NOMO-1 treated with dmso at 0.1 percent for 144 hours (cell line): ENCODE measurements at regions not wholly inside any gene's neighbourhood (a gene's known extent, or its start where the extent isn't known, plus 50 kb on each side); places are given as distances from the start of the nearest gene placed in this dataset.
A peak's percentile ranks its signal among the peaks of the same experiment; 100 is the strongest.

ENCODE experiments used
- DNase-seq: peaks from one replicate; lab custom pipeline; 2025; ENCODE audit not compliant: unreplicated experiment; lab: John Stamatoyannopoulos, UW

DNA sequence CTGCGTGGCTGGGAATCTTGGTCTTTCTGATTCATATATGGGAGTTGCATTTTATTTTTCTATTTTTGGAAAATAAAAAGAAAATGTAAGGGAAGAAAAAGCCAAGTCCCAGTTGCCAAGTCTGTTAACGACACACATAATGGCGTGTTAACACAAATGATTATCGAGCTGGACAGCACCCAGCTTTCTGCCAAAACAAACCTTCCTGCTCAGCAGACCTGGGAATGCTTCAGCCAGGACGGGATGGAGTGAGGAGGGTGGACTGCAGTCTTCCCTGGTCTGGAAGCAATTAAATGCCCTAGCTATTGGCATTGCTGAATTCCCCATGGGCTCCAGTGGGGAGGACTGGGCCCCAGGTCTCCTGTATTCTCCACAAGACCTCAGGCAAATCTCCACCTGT, 184.2 kb upstream of the USP24 start:
- DNase-seq, result no peak

DNA sequence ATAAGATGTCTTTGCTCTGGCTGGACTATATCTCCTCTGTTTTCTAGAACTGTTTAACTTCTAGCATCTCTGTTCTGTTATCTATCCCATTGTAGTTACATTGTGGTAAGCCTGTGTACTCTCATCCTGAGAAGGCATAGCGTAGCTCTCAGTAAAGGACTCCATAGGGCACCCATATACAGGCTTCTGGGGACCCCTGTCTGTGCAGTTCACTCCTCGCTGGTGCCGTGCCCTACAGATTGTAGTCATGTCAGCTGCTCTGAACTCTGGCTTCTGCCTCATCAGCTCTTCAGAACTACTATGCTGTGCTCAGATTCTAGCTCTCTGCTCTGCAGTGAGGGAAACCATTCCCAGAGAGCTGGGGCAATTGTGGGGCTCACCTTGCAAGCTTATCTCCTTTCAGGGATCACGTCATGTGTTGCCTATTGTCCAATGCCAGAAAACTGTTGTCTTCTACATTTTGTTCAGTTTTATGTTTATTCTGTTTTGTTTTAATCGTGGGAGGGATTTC, 181.3 kb upstream of the USP24 start:
- DNase-seq, result no peak

DNA sequence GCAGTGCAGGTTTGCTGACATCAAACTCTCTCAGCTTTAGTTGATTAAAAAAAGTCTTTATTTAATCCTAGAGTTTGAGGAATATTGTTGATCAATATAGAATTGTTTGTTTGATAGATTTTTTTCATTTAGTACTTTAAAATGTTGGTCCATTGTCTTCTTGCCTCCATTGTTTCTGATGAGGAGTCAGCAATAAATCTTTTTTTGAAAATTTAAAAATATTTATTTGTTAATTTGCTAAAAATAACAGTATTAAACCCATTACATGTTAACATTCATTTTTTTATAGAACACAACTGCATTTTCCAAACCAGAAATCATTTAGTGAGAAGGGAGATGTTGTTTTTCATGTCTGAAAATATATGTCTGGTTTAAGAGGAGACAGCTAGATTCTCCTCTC, 173.8 kb upstream of the USP24 start:
- DNase-seq, result no peak

DNA sequence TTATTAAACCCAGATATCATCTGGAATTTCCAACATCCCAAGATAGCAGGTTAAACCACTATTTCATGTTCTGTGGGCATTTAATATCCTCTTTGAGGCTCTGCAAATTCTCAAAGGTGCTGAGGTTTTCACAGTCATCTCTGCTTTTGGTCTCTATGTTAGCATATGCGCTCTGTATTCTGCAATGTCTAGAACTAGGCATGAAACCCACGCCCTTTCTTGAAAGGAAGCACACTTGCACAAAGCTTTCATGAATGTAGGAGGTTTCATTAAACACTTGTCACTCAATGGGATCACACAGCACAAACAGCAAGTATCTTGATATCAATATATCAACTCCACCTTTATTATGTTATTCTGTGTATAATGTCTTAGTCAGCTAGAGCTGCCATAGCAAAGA, 172.0 kb upstream of the USP24 start:
- DNase-seq, result no peak

DNA sequence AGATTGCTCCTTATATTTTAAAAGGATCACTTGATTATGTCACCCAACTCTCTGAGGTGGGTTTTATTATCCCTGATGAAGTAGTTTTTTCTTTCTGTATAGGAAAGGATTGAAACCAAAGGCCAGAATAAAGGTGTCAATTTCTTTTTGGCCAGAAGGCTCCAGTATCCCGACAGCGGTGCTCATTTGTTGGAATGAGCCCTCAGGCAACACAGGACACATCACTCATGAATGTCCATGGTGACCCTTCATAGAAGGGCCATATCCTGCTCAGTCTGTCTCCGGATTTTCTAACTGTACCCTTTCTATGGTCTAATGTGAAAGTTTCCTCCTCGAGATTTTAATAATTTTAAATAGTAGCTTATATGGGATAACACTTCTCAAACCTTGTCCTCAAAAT, 171.3 kb upstream of the USP24 start:
- DNase-seq, result no peak

DNA sequence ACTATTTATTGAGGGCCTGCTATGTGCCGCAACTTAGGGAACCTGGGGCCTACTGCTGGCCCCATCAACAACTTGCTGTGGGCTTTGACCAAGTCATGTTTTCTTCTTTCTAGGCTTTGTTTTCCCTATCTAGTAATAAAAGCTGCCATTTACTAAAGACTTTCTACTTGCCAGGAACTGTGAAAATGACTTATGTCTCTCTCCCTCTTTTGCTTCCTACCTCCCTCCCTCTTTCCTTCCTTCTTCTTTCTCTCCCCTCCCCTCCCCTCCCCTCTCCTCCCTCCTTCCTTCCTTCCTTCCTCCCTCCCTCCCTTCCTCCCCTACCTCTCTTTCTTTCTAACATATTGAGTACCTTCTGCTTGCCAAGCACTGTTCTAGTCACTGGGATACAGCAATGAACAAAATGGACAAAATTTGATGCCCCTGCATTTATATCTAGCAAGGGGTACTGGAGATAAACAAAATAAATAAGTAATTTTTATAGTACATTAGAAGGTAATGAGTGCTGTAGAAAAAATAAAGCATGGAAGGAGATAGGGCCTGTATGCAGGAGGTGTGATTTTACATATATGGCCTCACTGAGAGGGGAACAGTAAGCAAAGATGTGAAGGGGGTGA, 170.3 kb upstream of the USP24 start:
- no peak for DNase-seq

DNA sequence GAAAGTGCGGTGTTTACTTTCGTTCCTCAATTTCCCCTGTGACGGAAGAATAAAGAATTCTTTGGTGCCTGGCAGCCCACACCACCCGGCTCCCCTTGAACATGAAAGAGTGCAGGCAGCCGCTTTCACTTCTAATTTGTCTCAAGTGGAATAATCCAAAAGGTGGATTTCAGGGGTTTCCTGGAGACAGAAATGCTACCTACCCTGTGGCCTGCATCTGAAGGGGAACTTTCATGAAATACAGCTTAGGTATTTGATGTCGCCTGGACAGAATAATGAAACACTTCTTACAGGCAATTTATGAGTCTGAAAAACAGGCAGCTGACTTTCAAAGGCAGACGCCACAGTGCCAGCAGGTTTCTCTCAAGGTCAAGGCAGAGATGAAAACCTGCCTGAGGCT, 169.5 kb upstream of the USP24 start:
- no peak for DNase-seq

DNA sequence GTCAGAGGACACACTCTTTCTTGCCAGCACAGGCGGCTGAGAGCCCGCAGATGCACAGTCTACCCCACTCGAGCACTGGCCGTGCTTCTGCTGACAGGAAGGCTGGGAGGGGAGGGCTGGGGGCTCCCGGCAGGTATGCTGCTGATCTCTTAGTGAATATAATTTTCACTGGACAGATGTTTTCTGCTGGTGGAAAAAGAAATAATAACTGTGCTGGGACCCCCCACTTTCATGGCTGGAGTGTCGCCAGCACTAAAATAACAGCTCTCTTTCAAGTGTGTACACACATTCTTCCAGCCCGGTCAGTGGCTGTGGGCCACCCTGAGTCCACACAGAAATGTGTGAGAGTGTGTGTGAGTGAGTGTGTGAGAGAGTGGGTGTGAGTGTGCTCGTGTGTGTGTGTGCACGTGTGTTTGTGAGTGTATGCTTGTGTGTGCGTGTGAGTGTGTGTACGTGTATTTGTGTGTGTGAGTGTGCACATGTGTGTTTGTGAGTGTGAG, 167.7 kb upstream of the USP24 start:
- DNase-seq, result no peak

DNA sequence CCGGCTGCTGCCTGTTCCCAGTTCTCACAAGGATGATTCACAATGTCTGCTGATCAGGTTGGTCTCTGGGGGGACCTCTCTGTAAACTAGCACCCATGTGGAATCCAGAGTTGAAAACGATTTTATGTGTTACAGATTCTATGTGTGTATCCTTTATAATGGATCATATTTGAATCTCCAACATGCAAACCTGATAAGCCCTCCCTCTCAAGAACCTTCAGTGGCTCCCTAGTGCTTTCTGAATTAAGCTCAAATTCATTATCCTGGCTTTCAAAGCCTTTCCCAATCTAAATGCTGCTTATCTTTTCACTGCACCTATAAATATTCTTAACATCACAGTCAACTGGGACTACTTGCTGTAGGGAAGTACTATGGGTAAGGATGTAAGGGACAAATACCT, 166.8 kb upstream of the USP24 start:
- DNase-seq, result no peak

DNA sequence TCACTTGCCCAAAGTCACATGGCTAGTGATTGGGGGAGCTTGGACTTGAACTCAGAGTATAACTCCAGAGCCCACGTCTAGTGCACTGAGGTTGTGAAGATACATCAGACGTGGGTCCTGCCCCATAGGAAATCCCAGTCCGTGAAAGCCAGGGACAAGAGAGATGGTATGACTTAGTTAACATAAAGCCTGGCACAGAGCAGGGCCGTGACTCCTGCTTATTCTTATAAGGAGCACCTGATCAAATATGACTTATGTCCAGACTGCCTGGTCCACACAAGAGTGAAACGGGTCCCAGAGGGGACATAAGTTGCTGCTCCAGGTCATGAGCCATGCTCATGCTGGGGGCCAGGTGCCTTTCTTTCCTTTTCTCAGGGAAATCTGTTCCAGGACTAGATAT, 166.3 kb upstream of the USP24 start:
- DNase-seq, result no peak

DNA sequence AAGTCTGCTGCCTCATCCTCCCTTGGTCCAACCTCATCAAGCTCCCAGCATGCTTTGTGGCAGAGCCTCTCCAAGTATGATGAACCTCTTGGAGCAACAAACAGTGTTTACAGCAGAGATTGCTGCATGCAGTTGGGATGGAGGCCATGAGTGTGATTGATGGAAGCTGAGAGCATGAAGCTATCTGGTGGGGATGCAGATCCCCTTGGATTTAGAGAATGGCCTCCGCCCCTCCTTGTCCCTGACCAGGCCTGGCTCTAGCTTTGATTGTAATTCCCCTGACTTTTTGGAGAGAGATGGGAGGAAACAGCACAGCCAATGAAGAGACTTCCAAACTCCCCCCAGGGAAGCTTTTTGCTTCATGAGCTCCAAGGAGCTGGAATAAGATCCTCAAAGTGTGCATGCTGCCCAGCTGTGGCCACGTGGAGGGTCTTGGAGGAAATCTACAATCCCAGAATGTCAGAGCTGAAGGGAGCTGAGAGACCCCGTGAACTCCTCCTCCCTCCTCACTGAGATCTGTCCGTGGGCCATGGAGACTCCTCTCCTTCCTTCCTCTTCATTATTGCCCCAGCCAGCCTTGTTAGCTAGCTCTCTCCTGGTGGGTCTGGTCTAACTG, 165.3 kb upstream of the USP24 start:
- no peak for DNase-seq

DNA sequence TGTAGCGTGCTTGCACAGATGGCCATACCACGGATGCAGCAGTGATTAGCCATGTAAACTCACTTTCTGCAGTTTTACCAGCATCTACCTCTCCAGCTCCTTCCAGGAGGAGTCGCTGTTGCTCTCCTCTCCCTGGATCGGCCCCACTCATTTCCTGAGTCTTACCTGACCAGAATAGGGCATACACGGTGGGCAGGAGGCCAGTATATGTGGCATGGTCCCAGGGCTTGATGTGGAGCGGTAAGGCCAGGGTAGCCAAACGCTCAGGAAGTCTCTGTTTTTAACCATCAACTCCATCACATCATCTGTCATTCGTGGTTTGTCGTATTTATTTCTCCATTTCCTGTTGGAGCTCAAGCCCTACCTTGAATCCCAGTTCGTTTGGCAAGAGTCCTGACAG, 163.4 kb upstream of the USP24 start:
- no peak for DNase-seq

DNA sequence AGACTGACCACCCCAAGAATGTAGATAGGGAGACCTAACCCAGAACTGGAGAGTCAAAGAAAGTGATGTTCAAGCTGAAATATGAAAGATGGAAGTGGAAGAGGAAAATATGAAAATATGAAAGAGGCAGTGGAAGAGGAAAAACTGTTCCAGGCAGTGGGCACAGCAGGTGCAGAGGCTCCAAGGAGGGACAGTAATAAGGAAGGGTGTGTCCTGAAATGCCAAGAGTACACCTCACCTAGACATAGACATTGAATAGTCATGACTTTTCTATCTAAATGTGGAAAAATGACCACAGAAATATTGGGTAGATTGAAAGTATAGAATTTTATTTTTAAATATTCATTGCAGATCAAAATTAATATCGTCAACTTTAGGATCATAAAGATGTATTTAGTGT, 161.7 kb upstream of the USP24 start:
- DNase-seq, result no peak

DNA sequence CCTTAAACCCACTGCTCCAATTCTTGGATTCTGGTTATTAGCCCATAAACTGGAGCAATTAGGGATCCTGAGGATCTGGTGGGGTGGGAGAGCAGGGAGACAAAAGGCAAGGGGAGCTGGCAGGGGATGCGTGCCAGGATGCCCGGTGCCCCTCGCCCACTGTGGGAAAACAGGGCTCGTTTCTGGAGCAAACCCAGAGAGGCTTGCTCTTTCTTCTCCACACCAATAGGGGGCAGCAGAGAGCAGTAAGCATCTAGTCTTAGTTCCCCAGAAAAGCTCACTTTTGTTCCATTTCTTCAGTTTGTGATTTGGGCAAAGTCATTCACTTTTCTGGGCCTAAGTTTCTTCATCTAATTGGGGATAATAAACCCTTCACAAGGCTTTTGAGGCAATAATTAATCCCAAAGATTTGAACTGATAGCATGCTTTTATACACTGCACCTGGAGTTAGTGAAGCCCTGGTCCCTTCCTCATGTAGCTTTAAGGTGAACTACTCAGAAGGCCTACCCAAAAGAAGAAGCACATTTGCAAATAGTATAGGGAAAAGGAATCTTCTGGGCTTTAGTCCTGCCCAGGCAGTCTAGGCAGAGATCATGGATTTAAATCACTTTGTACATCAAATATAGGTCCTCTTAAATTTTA, 160.6 kb upstream of the USP24 start:
- peak; percentile 6 for DNase-seq

DNA sequence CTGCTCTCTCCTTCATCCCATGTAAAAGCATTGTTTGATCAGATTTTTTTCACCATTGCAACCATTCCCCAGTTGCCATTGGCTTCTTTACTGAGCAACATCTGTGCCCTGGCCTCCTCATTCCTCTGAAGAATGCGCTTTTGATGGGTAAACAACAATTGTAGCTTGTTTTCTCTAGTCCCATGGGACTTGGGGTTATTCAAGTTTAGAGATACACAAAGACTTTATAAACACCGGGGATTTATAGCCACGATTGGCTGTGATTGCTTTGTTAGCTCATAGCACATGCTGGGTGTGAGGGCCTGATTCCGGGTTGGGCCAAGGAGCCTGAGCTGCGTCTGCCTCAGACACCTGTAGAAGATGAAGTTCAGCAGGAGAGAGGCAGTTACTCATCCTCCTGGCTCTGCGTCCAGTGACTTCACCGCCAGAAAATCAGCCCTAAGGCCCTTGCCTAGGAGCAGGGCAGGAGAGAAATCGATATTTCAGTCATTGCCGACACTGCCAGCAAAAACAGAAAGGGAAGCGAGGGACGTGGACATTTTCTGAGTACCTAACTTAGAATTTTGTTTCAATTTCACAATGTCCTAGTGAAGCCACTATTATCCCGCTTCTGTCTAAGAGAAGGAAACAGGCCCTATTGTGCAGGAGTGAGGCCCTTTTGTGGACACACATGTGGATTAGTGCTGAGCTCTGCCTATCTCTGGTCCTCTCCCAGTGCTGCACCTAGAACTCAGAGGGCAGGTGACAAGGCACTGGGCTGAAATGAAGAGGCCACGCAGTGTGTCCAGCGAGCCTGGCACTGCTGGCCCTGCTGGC, 159.8 kb upstream of the USP24 start:
- DNase-seq, result no peak

DNA sequence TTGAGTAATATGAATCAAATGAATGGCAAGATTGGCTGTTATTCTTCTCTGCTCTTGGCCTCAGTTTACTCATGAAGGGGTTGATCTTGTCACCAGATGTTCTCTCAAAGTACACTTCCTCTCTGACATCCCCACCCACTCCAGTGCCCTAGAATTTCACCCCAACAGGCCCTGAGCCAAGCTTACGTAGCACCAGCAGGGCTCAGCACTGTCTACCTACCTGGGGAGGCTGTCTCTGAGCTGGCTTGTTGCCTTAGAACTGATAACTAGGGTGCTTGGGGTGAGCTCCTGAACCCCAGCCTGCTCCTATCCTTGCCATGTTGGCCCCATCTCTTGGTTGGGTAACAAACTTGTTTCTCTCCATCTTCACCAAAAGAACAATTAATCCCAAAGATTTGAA, 159.1 kb upstream of the USP24 start:
- DNase-seq, result no peak

DNA sequence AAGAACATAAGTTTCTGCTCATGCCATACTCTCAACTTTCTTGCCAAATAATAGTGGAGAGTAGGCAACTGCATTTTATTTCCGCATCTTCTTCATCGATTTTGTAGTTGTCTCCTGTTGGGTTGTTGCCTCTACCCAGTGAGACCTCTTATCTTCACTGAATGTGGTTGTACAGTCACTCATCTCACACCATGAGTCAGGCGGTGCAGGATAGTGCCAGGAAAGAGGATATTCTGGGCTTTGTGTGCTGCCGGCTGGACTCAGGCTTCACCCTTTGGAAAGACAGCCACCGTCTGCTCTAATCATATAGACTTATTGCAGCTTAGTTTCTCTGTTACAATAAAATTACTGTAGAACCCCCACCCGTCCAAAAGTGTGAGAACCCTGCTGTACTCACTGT, 154.3 kb upstream of the USP24 start:
- DNase-seq, result no peak

DNA sequence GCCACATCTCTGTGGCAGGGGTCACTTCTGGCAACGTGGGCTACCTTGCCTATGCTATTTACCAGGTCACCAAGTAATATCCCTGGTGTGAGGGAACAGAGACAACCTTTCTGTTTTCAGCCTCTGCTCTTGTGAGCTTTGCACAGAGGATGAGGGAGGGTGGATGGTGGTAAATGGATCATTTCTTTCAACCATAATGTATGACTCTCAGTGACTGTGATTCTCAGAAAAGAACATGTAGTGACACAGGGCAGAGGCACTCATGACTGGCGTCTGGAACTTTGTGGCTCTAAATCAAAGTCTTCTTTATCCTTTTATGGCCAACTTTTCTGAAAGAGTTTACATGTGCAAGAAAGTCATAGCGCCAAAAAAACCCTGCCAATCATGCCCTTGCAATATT, 153.5 kb upstream of the USP24 start:
- no peak for DNase-seq

DNA sequence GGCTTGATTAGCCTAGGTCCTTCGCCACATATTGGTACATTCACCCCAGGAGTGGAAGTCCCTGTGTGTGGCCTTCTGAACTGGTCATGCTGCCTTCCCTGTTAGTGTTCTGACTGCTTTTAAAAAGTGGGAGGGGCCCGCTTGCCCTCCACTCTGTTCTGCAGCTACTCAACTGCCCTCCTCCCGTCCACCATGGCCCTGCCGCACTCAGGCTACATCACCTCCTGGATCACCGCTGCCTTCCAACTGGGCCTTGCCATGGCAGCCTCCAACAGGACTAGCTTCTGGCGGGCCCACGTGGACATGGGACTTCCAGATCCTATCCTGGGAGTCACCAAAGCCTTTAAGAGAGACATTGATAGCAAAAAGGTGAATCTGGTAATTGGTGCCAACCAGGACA, 152.1 kb upstream of the USP24 start:
- DNase-seq, result no peak

DNA sequence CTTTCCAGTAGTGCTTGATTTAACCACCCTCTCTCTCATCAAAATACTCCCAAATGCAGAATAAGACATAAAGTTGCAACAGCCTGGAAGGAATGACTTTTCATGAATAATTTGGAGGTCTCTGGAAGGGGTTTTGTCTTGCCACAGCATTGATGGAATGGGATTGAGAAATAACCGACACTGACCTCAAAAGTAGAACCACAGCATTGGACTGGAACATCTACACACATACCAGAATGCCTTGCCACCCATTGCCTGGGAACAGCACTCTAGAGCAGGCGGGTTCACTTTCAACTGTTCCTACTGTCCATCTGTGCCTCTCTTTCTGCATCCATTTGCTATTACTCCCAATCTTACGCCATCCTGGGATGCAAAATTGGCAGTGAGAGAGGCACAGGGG, 149.1 kb upstream of the USP24 start:
- DNase-seq, result no peak

DNA sequence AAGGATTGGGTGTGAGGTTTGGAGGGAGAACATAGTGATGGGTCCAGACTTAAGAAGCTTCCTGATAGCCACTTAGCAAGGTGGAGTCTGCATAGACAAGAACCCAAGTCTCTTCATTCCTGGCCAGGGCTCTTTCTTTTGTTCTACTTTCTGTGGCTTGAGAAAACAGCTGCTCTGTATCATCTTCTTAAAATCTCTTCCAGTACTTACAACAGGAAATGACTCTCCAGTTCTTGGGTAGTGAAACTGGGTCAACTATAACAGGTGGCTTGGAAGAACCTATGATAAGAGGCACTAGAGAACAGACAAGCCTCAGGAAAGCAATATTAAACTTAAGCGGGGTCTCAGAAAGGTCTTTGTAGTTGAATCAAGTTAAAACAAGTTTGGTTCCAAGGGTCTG, 148.1 kb upstream of the USP24 start:
- no peak for DNase-seq

DNA sequence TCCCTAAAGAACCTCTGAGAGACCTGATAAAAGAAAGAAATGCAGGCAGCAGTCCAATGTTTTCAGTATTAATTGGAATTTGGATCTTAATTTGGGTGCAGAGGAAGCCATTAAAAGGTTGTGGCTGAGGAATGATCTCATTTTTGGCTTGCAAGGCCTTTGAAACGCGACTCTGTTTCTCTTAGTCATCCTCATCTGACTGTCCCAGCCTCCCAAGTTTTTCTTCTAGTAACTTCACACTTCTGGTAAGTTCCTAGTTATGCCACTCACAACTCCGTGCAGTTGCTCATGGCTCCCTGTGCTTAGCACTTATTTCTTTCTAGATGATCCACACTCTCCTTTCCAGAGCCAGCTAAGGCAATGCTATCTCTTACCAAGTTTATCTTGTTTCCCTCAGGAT, 147.4 kb upstream of the USP24 start:
- DNase-seq, result no peak
